ENCODE measurements at regions not wholly inside any gene's neighbourhood (a gene's known extent, or its start where the extent isn't known, plus 50 kb on each side); places are given as distances from the start of the nearest gene placed in this dataset.

DNA sequence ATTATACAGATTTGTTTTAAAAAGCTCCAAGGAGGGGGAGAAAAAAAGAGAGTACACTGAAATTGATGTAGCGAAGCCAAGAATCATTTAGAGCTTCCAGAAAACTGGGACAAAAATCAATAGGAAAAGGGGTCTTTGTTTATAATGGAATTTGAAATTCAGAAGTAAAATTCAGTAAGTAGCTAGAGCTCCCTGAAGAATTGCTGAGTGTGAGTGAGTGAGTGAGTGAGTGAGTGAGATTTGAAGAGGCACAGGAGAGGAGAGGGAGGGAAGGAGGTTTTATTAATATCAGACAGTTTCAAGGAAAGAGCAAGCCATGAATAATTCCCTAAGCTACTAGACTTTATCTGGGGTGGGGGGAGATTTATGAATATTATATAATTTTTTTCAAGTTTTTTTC is 60.7 kb upstream of the ARHGAP28 start:
- Histone ChIP-seq H3K27ac (no peak overlapping the region), H3K9me3 (no peaks in the 10 kb centered on the region), H3K27me3 (replicated peaks in 1 of 7) (no peaks in the 10 kb centered on the region), H3K36me3 (no peaks in the 10 kb centered on the region), H3K4me3 (no peak overlapping the region), H3K4me1 (no peaks in the 10 kb centered on the region)
- no peak for DNase-seq
- 82 to 88% (median 85%) methylated on average over 1 of the region's 1 CpG for WGBS, 5 donors
- TF ChIP-seq POLR2AphosphoS5 (IDR thresholded peaks at IDR 0.05) (no peak), POLR2A (IDR thresholded peaks at IDR 0.05) (no peak)
- TF ChIP-seq, protein P1, sequence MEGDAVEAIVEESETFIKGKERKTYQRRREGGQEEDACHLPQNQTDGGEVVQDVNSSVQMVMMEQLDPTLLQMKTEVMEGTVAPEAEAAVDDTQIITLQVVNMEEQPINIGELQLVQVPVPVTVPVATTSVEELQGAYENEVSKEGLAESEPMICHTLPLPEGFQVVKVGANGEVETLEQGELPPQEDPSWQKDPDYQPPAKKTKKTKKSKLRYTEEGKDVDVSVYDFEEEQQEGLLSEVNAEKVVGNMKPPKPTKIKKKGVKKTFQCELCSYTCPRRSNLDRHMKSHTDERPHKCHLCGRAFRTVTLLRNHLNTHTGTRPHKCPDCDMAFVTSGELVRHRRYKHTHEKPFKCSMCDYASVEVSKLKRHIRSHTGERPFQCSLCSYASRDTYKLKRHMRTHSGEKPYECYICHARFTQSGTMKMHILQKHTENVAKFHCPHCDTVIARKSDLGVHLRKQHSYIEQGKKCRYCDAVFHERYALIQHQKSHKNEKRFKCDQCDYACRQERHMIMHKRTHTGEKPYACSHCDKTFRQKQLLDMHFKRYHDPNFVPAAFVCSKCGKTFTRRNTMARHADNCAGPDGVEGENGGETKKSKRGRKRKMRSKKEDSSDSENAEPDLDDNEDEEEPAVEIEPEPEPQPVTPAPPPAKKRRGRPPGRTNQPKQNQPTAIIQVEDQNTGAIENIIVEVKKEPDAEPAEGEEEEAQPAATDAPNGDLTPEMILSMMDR (IDR thresholded peaks at IDR 0.05 in 8 of 11, conservative IDR thresholded peaks at IDR 0.05 in 3 of 11) = no peak
- intact Hi-C loops (cut with DNase I; ENCODE audit: low total_unique reads) = no loop called here

DNA sequence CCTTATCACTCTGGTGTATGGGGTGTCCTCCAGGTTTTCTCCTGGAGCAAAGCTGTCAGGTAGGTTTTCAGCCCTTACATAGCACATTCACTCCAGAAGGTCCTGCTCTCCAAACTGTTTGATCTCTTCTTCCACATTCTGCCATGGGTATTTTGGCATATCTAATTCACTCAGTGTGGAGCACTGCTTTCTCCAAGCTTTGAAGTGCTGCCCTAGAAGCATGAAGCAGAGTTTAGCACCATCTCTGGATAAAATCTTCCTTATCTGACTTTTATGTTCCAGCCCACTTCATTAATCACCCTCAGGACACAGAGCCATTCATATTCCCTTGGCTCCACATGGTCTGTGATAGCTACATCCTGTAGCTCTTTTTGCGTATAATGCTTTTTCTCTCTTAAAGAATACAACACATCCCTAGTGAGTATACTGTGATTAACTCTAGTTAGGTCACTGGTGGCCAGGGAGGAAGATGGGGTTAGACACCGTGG is 56.7 kb upstream of the ARHGAP28 start:
- no peaks in the 10 kb centered on the region for H3K4me1 ChIP-seq
- no peak overlapping the region for H3K27ac ChIP-seq
- DNase-seq = no peak
- H3K36me3 ChIP-seq = no peaks in the 10 kb centered on the region
- peaks cover 0 to 14% (median 0%) of the 10 kb centered on the region in 8 donors for H3K9me3 ChIP-seq
- no peaks in the 10 kb centered on the region for H3K27me3 ChIP-seq (replicated peaks in 1 of 7)
- 54 to 75% (median 66%) methylated on average over 2 of the region's 2 CpGs for WGBS, 5 donors
- H3K4me3 ChIP-seq = no peak overlapping the region
- intact Hi-C loops (cut with DNase I; ENCODE audit: low total_unique reads) = no loop called here
- TF ChIP-seq POLR2A (IDR thresholded peaks at IDR 0.05) = no peak
- no peak for TF ChIP-seq POLR2AphosphoS5 (IDR thresholded peaks at IDR 0.05)
- TF ChIP-seq, protein P1 (IDR thresholded peaks at IDR 0.05 in 8 of 11, conservative IDR thresholded peaks at IDR 0.05 in 3 of 11) = no peak

DNA sequence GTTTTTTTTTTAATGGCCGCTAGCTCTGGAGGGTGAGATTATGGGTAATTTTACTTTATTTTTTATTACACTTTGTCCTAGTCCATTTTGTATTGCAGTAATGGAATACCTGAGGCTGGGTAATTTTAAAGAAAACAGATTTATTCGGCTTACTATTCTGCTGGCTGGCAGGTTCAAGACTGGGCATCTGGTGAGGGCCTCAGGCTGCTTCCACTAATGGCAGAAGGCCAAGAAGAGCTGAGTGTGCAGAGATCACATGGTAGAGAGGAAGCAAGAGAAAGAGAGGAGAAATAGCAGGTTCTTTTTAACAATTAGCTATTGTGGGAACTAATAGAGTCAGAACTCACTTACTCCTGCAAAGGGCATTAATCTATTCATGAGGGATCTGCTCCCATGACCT is 52.4 kb upstream of the ARHGAP28 start:
- no peaks in the 10 kb centered on the region for H3K27me3 ChIP-seq (replicated peaks in 1 of 7)
- H3K27ac ChIP-seq = no peak overlapping the region
- intact Hi-C loops (cut with DNase I; ENCODE audit: low total_unique reads) = no loop called here
- no peak overlapping the region for H3K4me3 ChIP-seq
- no peaks in the 10 kb centered on the region for H3K4me1 ChIP-seq
- 88 to 92% (median 90%) methylated on average over 2 of the region's 2 CpGs for WGBS, 5 donors
- H3K36me3 ChIP-seq = no peaks in the 10 kb centered on the region
- DNase-seq = no peak
- TF ChIP-seq POLR2AphosphoS5 (IDR thresholded peaks at IDR 0.05) = no peak
- no peak for TF ChIP-seq POLR2A (IDR thresholded peaks at IDR 0.05)
- TF ChIP-seq, protein P1 (IDR thresholded peaks at IDR 0.05 in 8 of 11, conservative IDR thresholded peaks at IDR 0.05 in 3 of 11) = no peak
- H3K9me3 ChIP-seq = peaks cover 0 to 14% (median 0%) of the 10 kb centered on the region in 8 donors

DNA sequence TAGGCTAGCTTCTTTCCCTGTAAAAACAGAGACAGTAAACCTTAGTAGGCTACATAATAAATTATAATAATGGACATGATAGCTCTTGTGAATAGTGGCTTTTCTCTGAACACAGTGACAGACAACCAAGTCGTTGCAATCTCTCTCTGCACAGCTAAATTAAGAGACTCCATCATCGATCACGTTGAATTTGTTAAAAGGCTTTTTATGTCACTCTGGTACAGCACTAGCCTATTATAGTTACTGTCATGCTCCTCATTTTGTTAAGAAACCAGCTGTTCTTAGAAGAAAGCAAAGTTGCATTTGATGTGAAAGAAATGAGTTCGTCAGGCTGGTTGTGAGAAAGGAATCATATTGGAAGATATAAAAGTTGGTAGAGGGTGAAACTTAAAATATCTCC is 50.3 kb upstream of the ARHGAP28 start:
- intact Hi-C loops (cut with DNase I; ENCODE audit: low total_unique reads) = no loop called here
- TF ChIP-seq POLR2A (IDR thresholded peaks at IDR 0.05) (no peak), POLR2AphosphoS5 (IDR thresholded peaks at IDR 0.05) (no peak)
- TF ChIP-seq, protein P1 (IDR thresholded peaks at IDR 0.05 in 8 of 11, conservative IDR thresholded peaks at IDR 0.05 in 3 of 11) = no peak
- 49 to 87% (median 73%) methylated on average over 4 of the region's 4 CpGs for WGBS, 5 donors
- no peak for DNase-seq
- Histone ChIP-seq H3K4me3 (no peak overlapping the region), H3K36me3 (no peaks in the 10 kb centered on the region), H3K9me3 (peaks cover 0 to 13% (median 0%) of the 10 kb centered on the region in 8 donors), H3K4me1 (no peaks in the 10 kb centered on the region), H3K27ac (no peak overlapping the region), H3K27me3 (replicated peaks in 1 of 7) (no peaks in the 10 kb centered on the region)

Small RNAs in the stretch of these regions (small RNA-seq; reads per million reads assigned to genes)
- gene RN7SL282P = 0 reads per million in 4 donors
